HL-60 (cell line): ENCODE measurements at regions not wholly inside any gene's neighbourhood (a gene's known extent, or its start where the extent isn't known, plus 50 kb on each side); places are given as distances from the start of the nearest gene placed in this dataset.

ENCODE experiments used
- CTCF ChIP-seq: IDR thresholded peaks from one replicate; pipeline ENCODE4 v1.5.1; 2011; ENCODE audit warnings: low read length, control low read depth, inconsistent platforms; ENCODE audit not compliant: insufficient read depth
- GABPA ChIP-seq: IDR thresholded peaks from 2 replicates; pipeline ENCODE4 v1.6.1; 2012; ENCODE audit warnings: low read depth
- POLR2AphosphoS5 ChIP-seq: IDR thresholded peaks from 2 replicates; pipeline ENCODE4 v1.6.1; 2012; ENCODE audit warnings: low read depth

- TF ChIP-seq CTCF: no peak
- no peak for TF ChIP-seq GABPA
- TF ChIP-seq POLR2AphosphoS5: no peak
Measured at GRCh38 chr9:79292731-79293280, 279.0 kb upstream of the TLE4 start.
